Activated T-cell treated with anti-CD3 and anti-CD28 coated beads for 1 hour (primary cell): ENCODE measurements at regions not wholly inside any gene's neighbourhood (a gene's known extent, or its start where the extent isn't known, plus 50 kb on each side); places are given as distances from the start of the nearest gene placed in this dataset.

Source experiments
- DNase-seq: peaks from one replicate; pipeline ENCODE4 v3.0.0-alpha.2; 2020; ENCODE audit warnings: low read depth

DNA sequence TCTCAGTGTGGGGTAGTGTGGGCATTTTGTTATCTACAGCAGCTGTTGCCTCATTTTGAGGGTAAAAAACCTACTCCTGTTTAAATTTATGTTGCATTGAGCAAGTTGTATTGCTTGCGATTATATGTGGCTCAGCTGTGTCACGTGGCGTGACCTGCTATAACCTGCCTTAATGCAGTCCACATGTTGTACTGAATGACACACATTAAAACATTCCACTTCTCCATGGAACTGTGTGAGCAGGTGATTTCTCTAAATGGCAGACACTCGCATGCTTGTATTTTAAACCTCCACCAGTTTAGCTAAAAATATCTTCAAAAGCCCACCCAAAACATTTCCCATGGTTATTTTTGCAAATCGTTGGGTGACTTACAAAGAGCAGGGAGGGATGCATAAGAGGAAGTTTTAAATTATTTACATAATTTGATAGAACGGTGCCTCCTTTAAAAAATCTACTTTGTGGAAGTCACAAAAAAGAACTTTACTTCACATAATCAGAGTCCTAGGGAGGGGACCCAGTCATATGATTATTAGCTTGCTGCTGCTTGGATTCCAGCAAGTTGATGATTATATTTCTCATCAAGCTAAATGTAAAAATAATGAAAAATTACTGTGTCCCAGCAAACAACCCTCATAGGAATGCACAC lies 163.3 kb upstream of the ZEB2 start:
- DNase-seq = no peak

GRCh38 chr2:144682248-144682647 lies 162.3 kb upstream of the ZEB2 start:
- DNase-seq = no peak

- no peak for DNase-seq
Measured at GRCh38 chr2:144681389-144681788, 161.5 kb upstream of the ZEB2 start.

GRCh38 chr2:144679942-144680341 lies 160.0 kb upstream of the ZEB2 start:
- DNase-seq = no peak

DNA sequence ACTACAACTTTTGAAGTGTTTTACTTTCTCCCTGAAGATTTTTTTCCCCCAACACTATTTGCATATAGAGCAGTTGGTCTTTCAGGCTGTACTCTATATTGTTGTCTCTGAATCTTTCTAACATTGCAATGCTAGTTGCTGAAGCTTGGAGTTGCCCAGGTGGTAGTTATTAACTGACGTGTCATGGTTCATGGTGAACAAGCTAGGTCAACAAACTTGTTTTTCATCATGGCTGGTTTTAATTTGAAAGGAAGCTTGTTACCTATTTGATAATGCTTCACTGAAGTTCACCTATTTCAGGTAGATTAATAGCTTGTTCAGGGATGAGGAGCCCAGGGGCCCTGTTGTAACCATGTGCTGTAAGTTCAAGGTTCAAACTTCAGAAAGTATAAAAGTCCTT lies 158.8 kb upstream of the ZEB2 start:
- no peak for DNase-seq

GRCh38 chr2:144675731-144676130 lies 155.8 kb upstream of the ZEB2 start:
- DNase-seq = no peak

DNA sequence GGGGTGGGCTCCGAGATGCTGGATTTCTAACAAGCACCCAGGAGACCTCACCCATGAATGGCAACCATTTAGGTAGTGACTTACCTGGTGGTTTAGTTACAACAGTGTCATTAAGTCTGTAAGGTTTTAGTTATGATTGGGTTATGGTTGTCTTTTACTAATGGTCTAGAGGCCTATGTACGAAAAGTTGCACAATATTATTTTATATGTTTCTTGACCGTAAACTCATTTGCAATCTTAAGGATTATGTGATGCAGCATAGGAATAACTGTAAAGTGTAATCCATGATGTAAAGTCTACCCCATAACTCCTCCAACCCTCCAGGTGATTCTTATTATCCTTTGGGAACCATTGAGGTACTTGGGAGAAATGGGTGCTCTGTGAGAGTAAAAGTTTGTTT lies 155.4 kb upstream of the ZEB2 start:
- DNase-seq = no peak

GRCh38 chr2:144674071-144674470 lies 154.2 kb upstream of the ZEB2 start:
- DNase-seq = no peak

- DNase-seq = no peak
Measured at GRCh38 chr2:144673456-144673855, 153.5 kb upstream of the ZEB2 start.

GRCh38 chr2:144671695-144672455 lies 152.0 kb upstream of the ZEB2 start:
- no peak for DNase-seq

- no peak for DNase-seq
Measured at GRCh38 chr2:144670738-144671137, 150.8 kb upstream of the ZEB2 start.

- DNase-seq = no peak
Measured at GRCh38 chr2:144670080-144670479, 150.2 kb upstream of the ZEB2 start.

- DNase-seq = no peak
Measured at GRCh38 chr2:144669196-144669987, 149.5 kb upstream of the ZEB2 start.

DNA sequence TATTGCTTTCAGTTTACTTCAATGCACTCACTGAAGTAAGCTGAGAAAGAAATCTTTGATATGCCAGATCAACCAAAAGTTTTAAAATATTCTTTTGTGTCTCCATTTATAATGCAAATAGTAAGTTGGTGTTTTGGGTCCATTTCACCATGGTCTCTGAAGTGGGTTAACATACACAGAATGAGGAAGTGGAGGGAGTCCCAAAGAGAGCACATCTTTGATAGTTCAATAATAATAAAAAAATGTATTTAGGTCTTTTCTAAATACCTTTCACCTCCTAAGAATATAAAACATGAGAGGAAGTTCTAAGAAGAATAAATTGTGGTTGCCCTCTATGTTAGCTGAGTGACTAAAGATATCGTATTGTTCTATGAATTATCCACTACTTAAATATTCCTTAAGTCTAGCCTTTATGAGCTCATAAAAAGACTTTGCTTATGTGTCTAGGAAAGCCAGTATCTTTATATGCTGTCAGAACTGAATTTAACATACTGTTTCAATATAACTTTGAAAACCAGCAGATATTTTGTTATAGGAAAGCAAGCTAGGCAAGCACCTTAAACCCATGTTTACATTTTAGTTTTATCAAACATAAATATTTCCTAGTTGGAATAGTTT lies 148.7 kb upstream of the ZEB2 start:
- DNase-seq = no peak

DNA sequence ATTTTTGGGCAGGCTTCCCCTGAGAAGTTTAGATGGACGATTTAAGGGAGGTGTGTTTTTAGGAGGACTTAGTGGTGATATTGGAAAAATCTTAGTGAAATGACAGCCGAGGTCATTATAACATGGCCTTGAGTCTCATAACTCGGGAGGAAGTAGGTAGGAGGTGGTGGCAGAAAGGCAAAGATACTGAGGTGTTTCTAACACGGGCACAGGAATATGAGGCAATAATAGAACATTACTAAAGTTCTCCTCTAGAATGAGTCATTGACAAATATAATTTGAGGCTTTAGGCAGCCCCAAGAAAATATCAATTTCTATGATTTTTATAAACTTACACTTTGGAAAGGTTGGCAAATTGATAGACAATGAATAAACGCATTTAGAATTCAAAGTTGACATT lies 146.1 kb upstream of the ZEB2 start:
- DNase-seq = no peak

DNA sequence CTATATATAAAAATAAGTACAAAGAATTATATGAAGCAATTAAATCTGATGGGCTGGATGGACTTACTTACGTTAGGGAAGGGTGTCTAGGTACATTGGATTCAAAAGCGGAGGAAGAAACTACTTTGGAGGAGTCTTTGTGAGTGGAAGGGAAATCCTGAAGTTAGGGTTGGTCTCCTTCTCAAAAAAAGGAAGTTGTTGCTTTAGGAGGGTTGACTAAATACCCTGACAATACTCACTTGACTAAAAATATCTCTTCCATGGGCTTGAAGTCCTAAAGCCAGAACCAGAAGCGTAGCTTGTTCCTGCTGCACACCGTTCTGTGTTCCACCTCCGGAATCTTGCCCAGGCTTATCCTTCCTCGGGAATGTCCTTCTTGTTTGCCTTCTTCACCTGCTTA lies 143.3 kb upstream of the ZEB2 start:
- no peak for DNase-seq

- DNase-seq = no peak
Measured at GRCh38 chr2:144660518-144661316, 140.8 kb upstream of the ZEB2 start.

DNA sequence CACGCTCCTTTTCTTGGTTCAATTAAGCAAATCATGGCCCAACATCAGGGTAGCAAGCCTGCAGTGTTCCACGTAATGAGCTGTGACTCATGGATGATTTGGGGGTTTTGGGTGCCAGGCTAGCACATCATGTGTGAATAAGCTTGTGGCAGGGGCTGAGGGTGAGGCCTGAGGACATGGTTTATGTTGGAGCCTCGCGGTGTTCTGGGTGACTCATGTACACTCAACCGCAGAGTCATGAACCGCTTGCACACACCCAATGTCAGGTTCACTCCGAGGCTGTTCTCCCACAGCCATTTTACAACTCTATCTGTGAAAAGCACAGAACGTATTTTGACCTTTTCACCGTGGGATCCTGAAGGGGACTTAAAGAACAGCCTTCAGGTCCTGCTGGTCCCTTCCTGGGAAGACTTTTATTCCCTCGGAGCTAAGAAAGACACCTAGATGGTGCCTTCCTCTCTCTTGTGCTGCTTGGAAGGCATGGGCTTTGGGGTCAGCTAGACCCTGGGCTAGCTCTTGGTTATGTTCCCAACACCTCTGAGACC lies 139.9 kb upstream of the ZEB2 start:
- DNase-seq = peak; percentile 1

- no peak for DNase-seq
Measured at GRCh38 chr2:144654523-144654922, 134.6 kb upstream of the ZEB2 start.

GRCh38 chr2:144650907-144651306 lies 131.0 kb upstream of the ZEB2 start:
- no peak for DNase-seq

- DNase-seq = no peak
Measured at GRCh38 chr2:144648837-144649465, 129.0 kb upstream of the ZEB2 start.
